HG02870 (cell line): ENCODE measurements at regions not wholly inside any gene's neighbourhood (a gene's known extent, or its start where the extent isn't known, plus 50 kb on each side); places are given as distances from the start of the nearest gene placed in this dataset.

Experiments used
- ATAC-seq: cut with Tn5 transposase; IDR thresholded peaks from one replicate; pipeline ENCODE4 v1.9.1; 2021; ENCODE audit warnings: mild to moderate bottlenecking, moderate library complexity; ENCODE audit not compliant: unreplicated experiment

DNA sequence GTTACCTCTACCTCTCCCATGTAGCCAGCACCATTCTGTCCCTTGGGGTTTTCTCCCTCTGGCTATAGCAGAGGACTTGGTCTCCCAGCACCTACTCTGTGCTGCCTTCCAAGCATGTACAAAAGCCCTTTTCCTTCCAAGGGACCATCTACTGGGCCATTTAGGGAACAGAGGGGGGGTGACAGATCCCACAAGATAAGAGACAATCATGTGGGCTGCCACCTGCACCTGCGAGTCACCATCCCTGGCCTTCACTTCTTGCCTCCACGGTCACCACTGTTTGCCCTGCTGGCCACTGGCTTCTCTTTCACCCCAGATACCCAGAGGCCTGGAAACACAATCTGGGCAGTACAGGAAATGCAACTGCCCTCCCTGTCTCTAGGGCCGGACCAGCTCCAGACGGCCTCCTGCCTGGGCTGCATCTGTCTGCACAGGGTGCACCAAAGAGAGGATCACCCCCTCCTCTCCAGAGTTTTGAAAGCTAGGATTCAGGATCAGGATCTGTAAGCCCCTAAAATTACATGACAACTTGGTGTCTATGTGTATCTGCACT, 160.8 kb upstream of the NECTIN1 start:
- ATAC-seq: no peak

DNA sequence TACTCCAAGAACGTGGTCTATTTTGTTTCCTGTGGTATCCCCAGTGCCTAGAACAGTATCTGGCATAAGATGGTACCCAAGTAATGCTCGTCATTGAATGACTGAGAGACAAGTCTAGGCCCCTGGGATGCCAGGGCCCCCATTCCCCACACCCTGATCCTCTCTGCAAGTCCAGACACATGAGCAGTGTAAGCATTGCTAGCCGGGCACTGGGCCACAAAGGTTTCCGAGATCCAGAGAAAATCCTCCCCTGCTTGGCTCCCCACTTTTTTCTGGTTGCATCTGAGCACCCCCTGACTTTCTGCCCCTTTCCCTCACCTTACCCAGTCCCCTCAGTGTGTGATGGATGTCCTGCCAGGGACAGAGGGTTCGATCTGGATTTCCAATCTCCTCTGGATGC, 160.1 kb upstream of the NECTIN1 start:
- no peak for ATAC-seq

DNA sequence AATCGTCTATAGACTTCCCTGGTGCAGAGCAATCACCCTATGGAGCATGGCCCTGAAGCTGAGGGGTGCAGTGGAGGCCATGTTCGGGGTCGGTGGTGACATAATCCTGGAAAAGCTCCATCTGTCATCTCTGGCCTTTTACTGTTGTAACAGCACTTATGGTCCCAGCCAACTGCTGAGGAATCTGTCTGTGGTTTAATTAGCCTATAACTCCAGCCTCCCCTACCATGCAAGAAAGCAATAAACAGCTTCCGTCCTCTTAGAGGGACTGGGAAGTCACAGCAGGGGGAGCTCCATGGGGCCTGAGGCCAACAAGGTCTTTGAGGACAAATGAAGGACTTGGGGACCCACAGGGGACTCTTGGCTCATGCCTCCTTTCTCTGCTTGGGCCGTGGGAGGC, 159.1 kb upstream of the NECTIN1 start:
- ATAC-seq: no peak

DNA sequence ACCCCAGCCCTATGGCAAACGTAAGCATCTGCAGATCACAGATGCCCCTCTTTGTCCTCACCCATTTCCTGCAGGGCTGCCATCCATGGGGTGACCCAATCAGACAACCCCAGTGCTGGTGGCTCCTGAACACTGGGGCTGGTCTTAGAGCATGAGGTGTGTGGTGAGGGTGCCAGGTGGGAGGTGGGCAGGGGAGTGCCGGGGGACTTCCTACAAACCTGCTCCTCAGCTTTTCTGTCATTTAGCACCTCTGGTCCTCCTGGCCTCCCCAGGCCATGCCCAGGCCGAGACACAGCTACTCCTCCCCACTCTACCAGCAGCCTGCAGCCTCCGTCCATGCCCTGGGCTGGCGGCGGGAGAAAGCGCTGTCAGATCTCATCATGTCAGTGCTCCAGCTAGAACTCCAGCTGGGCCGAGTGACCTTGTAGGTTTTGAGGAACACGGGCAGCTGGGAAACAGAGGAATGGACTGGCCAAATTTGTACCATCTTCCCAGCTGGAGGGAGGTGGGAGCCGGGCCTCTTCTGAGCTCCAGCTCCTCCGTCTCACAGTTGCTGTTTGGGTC, 157.7 kb upstream of the NECTIN1 start:
- no peak for ATAC-seq

DNA sequence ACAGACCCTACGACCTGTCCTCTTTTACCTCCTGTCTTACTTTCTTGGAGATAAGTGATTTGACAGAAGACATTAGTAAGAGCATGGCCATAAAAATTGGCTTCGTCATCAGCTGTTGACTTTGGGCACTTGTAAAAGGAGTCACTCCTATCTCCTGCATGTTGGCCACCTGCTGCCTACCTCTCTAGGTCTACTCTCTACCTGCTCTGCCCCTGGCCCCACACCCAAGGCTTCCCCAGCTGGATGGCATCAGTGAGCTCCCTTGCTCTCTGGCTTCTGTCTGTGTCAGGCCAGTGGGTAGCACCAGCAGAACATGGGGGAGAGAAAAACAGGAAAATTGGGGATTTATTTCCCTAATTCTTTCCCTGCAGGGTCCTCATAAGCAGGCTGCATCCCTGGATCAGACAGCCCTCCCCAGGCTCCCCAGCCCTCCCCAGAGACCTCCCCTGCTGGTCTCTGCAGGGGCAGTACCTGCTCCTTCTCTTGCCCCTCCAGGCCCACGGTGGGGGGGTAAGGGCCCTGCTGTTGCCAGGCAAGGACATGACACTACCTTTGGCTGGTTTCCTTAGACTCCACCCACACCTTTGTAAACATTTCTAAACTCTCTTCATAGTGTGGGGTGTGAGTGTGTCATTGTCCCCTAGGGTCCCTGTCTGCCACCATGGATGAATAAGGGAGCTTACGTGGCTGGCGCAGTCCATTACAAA, 157.0 kb upstream of the NECTIN1 start:
- no peak for ATAC-seq

DNA sequence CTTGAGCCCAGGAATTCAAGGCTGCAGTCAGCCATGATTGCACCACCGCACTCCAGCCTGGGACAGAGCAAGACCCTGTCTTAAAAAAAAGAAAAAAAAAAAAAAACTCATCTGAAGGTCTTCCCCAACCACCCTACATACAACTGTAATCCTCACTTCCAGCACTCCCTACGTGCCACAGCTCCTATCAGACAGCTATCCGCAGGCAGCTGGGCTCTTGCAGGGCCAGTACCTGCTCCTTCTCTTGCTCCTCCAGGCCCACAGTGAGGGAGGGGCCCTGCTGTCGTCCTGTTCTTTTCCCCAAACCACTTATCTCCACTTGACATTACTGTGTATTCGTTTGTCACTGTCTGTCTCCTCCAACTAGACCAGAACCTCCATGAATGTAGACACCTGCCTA, 156.1 kb upstream of the NECTIN1 start:
- no peak for ATAC-seq

DNA sequence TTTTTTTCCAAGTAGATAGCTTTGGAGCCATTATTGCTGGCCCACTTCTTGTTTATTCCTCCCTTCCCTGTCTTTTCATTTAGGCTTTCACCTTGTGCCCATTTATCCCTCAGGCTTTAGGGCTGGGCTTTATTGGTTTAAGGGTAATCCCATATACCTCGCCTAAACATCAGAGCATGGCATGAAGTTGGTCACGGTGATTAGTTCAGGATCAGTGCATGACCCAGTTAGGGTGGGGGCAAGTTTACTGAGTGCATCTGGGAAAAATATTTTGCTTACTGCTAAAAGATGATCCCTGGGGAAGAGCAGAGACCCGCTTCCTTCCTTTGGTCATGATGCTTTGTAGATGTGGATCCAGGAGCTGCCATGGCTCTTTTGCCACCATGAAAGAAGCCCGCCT, 153.3 kb upstream of the NECTIN1 start:
- ATAC-seq: no peak

DNA sequence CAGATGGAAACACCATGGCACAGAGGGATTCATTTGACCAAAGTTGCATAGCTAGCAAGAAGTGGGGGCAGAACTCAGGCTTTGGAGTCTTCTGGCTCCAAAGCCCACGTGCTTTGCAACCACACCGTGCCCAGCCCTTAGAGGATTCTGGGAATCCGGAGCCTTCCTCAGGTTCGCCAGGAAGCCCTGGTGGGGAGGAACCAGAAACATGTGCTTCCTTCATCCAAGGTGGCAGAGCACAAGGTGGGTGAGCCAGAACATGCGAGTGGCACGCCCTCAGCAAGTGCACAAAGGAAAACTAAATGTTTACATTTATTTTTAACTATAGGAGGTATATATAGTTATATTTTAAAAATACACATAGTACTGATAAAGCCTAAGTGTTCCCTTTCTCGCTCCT, 151.9 kb upstream of the NECTIN1 start:
- no peak for ATAC-seq

DNA sequence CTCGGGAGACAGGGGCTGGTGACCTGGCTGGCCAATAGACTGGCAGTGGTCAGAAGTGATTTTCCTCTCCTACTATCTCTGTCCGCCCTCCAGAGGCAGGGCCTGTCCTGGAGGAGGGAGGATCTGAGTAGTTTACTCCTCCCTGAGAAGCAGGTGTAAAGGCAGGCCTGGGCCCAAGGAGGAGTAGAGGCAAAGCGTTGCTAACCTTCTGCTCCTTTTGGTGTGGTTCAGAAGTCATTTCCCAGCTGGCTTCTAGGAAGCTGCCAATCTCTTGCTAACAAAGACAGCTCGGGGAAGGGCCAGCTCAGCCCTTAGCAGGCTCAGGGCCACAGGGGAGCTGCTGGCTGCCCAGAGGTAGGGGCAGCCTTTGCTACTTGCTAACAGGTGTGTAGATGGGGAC, 151.1 kb upstream of the NECTIN1 start:
- no peak for ATAC-seq

DNA sequence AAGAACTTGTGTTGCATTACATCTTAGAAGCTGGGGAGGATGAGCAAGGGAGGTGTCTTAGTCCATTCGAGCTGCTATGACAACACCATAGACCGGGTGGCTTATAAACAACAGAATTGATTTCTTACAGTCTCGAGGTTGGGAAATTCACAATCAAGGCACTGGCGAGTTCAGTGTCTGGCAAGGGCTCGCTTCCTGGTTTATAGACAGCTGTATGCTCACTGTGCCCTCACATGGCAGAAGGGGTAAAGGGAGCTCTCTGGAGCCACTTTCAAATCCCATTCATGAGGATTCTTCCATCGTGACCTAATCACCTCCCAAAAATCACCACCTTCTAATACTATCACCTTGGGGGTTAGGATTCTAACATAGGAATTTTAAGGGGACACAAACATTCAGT, 150.0 kb upstream of the NECTIN1 start:
- no peak for ATAC-seq

DNA sequence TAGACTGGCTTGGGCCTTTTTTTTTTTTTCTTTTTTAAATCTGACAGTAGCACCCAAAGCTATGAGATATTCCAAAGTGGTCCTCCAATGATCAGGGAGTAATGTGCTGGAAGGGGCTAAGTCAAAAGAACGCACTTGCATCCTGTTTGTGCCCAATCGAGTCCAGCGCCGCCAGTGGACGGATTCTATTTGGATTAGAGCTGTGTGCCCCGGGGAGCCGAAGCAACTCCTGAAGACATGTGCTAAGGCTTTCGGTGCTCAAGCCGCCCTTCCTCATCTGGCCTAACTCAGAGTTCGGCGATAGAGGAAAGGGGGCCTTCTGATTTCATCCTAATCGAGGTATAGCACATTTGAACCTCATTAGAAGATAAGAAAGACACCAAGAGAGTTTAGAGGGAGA, 147.8 kb upstream of the NECTIN1 start:
- no peak for ATAC-seq

DNA sequence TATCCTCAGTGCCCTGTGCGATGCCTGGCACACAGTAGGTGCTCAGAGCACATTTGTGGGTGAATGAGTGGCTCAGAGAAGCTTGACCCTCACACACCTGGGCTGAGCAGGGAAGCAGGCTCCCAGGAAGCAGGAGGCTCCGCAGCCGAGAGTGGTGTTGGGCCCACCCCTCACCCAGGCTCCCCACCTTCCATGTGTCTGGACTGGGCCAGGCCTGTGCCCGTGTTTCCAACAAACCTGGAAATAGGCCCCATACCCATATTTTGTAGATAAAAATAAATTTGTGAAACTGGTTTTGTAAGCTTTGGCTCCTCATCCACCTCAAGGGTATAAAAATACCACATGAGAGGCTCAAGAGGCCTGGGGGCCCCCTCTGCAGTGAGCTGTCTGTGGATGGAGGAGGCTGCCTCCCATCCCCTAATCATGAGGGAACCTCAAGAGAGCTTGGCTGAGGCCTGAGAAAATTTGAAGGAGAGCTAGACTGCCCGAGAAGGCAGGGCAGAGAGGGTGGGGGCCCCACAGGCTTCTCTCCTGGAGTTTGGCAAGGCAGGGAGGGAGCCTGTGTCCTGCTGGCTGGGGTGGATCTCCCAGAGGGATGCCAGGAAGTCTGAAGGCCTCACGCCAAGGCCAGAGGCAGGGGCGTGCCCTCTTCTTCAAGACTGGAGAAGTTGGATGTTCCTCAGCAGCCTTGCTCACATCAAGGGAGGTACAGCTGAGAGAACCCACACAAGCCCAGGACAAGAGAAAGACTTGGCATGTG, 147.0 kb upstream of the NECTIN1 start:
- no peak for ATAC-seq

DNA sequence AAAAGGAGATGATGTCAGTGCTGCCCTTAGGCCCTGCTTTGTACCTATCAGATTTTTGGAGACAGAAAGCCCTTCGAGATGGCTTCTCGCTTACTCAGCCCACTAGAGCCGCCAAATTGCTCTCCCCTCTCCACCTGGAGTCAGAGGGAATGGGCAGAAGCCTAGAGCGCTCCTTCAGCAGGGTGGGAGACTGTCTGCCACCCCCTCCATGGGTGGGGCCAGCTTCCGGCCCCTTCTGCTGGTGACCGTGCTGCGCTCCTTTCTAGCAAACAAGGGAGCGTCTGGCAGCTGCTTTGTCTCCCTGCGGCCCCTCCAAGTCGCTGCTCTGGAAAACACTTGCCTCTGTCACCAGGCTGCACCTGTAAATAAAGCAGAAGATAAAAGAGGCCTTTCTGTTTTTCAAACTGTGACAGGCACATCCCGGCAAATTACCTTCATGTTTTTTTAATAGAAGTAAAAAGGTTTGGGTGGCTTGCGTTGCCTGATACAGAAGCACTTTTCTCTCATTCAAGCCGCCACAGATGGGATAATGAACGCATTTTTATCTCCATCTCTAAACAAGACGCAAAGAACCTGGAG, 145.7 kb upstream of the NECTIN1 start:
- ATAC-seq: no peak

DNA sequence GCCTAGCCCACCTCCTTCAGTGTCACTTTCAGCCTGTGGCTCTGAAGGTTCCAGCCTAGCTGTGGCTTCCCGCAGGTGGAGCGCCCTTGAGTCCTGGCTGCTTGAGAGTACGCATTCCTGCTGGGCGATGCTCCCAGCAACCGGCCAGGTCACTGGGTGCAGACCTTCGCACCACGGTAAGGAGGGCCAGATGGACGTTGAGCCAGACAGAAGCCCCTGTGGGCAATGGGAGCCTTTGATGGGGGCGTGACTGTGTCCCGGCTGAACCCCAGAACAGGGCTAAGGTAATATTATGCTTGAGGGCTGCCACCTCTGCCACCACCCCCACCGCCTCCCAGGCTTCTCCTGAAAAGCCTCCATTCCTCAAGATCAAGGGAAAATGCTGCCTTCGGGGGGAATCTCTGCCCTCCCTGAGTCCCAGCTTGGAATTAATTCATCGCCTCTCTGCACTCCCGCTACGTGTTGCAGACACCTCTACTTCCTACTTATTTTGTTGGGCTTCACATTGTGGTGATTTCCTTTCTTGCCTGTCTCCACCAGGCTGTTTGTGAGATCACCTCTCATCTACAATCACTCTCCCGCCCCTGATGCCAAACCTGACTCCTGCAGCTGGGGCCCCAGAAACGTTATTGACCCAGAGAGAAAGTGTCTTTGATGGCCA, 144.9 kb upstream of the NECTIN1 start:
- no peak for ATAC-seq

DNA sequence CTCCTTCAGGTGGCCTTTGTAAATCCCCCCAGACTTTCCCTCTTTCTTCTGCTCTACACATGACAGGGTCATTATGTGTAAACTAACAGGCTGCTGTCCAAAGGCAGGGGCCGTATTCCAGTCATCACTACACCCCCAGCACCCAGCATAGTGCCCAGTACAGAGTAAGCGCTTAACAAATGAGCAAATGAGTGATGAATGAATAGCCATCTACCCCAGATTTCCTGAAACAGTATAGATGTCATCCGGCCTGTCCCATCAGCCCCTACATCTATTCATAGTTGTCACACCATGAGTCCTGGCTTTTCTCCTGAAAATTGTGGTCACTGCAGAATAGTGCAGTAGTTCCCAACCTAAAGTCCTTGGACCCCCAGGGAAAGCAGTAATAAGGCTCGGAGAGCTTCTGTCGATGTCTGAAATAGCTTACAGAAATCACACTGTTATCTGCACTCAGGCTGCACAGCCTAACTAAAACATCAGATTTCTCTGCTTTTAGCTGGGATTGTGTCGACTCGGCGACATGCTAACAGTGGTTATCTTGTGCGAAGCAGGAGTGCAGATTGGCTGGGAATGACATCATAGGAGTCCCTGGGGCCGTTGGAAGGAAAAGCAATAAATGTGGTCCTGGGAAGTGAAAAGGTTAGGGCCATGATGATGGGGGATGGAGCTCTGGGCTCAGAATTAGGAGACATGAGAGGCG, 143.8 kb upstream of the NECTIN1 start:
- no peak for ATAC-seq

DNA sequence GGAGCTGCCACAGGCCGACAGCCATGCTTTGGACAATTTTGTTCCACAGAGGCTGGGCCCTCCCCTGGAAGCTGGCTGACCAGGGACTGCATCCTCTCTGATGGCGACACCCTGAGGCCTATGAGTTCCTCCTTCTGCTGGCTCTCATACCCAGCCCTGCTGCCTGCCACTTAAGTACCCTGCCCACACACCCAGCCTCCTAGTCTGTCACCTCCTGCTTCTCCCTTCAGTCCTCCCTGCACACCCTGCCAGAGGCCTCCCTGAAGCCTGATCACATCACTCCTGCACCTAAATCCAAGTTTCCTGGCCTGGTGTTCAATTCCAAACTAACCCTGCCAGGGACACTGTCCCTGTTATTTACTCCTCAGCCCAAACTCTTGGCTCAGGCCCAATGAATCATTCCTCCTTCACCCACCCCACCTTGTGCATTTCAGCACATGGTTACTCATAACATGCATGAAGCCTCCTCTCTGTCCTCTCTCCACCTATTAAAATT, 136.7 kb upstream of the NECTIN1 start:
- no peak for ATAC-seq

DNA sequence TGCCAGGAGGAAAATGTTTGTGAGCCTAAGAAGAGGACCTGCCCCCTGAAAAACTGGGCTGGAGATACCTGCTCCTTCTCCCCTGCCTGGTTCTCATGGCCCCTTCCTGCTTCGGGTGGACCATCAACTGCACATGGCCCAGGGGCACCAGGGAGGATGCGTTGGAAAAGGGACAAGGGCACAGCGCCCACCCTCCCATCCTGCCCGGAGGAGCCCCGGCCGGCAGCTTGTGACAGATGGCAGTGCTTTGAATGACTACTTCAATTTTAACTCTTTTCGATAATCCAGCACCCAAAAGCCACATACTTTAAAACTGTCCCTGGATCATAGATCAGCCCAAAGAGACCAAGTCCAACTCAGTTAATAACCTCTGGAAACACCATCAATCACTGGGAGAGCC, 135.8 kb upstream of the NECTIN1 start:
- ATAC-seq: no peak

DNA sequence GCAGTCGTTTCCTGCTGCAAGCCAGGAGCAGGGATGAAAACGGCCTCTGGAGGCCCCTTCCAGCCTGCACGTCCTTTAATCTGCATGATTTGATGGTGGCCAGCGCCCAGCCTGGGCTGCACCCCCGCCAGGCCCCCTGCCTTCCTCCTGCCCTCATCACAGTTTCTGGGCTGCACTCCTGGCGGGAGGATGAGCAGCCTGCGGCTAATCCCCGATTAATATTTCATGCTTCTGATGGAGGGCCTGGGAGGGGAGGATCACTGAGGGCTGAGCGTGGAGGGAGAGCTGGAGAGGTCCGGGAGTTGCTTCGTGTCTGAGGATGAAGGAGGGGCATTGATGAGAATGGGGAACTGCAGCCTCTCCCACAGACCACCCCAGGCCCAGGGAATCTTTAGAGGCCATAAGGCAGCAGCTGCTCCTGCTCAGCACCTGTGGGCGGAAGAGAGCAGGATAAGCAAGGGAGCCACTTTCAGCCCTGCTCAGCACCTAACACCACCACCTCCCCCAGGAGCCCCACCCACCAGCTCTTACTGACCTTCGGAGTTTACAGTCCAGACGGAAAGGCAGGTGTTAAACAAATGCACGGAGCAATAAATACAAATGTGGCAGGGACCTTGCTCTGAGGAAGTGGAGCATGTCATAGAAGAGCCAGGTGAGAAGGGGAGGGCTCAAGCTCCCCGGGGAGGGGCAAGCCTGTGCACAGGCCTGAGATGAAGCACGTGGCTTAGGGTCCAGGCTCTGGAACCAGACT, 135.0 kb upstream of the NECTIN1 start:
- no peak for ATAC-seq

DNA sequence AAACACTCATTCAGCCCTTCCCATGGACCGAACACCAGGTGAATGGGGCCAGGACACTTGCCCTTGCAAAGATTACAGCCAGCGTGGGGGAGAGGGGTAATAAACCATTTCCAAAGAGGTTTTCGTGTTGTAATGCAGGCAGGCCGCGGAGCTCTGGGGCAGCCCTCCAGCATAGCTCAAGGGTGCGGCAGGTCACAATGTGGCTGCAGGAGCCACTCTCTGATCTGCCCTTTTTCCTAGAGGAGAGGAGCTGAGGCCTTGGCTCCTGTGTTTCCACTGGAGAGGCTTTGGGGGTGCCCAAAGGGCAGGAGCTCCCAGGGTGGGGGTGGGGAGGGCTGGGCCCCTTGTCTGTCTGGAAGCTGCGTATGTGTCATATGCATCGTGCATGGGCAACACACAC, 134.2 kb upstream of the NECTIN1 start:
- no peak for ATAC-seq

DNA sequence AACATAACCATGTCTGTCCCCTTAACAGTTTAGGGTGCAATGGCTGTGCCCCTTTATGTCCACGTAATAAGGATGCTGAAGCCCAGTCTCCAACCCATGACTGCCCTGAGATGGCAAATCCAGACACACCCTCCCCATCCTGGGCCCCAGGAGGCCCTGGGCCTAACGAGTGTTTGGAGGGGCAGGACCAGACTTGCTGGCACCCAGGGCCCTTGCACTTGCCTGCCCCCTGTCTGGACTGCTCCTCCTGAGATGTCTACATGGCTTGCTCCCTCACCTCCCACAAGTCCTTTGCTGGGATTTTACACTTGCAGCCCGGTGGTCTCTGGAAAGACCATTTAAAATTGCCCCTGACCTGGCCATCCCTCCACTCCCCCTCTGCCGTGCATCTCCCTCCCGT, 132.2 kb upstream of the NECTIN1 start:
- ATAC-seq: no peak
